Esophagus squamous epithelium (tissue), 5 donors: ENCODE measurements at regions not wholly inside any gene's neighbourhood (a gene's known extent, or its start where the extent isn't known, plus 50 kb on each side); places are given as distances from the start of the nearest gene placed in this dataset.

ENCODE experiments used
- DNase-seq: peaks from one replicate; lab custom pipeline; 2025; lab: John Stamatoyannopoulos, UW
- H3K27ac ChIP-seq, 4 donors: fragments of 200-600 bp; sonication (generic); one replicate each; pipeline ENCODE4 v1.5.1; 2016 to 2019; ENCODE audit warnings: mild to moderate bottlenecking in 1 of 4
- H3K27me3 ChIP-seq, 4 donors: fragments of 200-600 bp; sonication (generic); 1 replicate in 3 of 4; 2 replicates in 1 of 4; pipeline versions ENCODE4 v1.5.1 to v1.6.0; 2017 to 2021; ENCODE audit warnings: antibody characterized with exemption in 1 of 4
- H3K36me3 ChIP-seq, 3 donors: fragments of 200-600 bp; sonication (generic); one replicate each; pipeline ENCODE4 v1.5.1; 2016 to 2019
- H3K4me1 ChIP-seq, 3 donors: fragments of 200-600 bp; sonication (generic); one replicate each; pipeline ENCODE4 v1.5.1; 2017 to 2019
- H3K4me3 ChIP-seq, 4 donors: fragments of 200-600 bp; sonication (generic); 1 replicate in 3 of 4; 2 replicates in 1 of 4; pipeline ENCODE4 v1.5.1; 2016 to 2019; ENCODE audit warnings: mild to moderate bottlenecking in 2 of 4, moderate library complexity in 1 of 4
- H3K9me3 ChIP-seq, 3 donors: fragments of 200-600 bp; sonication (generic); one replicate each; pipeline ENCODE4 v1.5.1; 2016 to 2019
- CTCF ChIP-seq, 6 experiments: fragments of 450-650 bp in 4 of 6; fragments of 200-600 bp in 2 of 6; sonication (generic) in 2 of 6; IDR thresholded peaks; one replicate each; pipeline ENCODE4 v1.5.1; 2016 to 2019; ENCODE audit warnings: antibody characterized with exemption in 6 of 6, mild to moderate bottlenecking in 4 of 6, moderate library complexity in 4 of 6
- POLR2A ChIP-seq, 4 donors: fragments of 450-650 bp; IDR thresholded peaks; one replicate each; pipeline ENCODE4 v1.6.1; 2017; ENCODE audit warnings: antibody characterized with exemption in 4 of 4, mild to moderate bottlenecking in 4 of 4, moderate library complexity in 3 of 4
- WGBS, 2 donors: methylation state at CpG; one replicate each; pipeline ENCODE4 v1.1.5; 2018; 5-methylcytosine and 5-hydroxymethylcytosine counted together
- intact Hi-C: fragments of 100-400 bp; cut with DNase I; formaldehyde crosslinking; loops from one replicate; pipeline ENCODE4 v1.15.0; 2022
- donor health status: DM: yes; HTN: yes; CAD: no.

- TF ChIP-seq POLR2A (IDR thresholded peaks at IDR 0.05) (no peak), CTCF (IDR thresholded peaks at IDR 0.05) (no peak)
- no peak for DNase-seq
- intact Hi-C loops, result no loop called here
- peaks cover 0 to 7% (median 0%) of the 10 kb centered on the region in 3 donors for H3K4me1 ChIP-seq
- H3K4me3 ChIP-seq, result no peak overlapping the region
- H3K9me3 ChIP-seq, result no peaks in the 10 kb centered on the region
- no peaks in the 10 kb centered on the region for H3K27me3 ChIP-seq
- H3K36me3 ChIP-seq, result no peaks in the 10 kb centered on the region
- no peak overlapping the region for H3K27ac ChIP-seq
These were observed 799.6 kb upstream of the HS6ST1 start for GRCh38 chr2:129118296-129118695.

GRCh38 chr2:129129087-129129486 lies 810.4 kb upstream of the HS6ST1 start:
- intact Hi-C loops, result no loop called here
- Histone ChIP-seq H3K9me3 (no peaks in the 10 kb centered on the region), H3K27me3 (no peaks in the 10 kb centered on the region), H3K27ac (peak overlapping the region in 2 of 4 donors; percentile 30 to 49), H3K4me3 (no peak overlapping the region), H3K4me1 (peaks cover 0 to 24% (median 3%) of the 10 kb centered on the region in 3 donors), H3K36me3 (no peaks in the 10 kb centered on the region)
- TF ChIP-seq CTCF (IDR thresholded peaks at IDR 0.05) (no peak), POLR2A (IDR thresholded peaks at IDR 0.05) (no peak)
- no peak for DNase-seq
- WGBS, 2 donors, result 28 to 47% methylated on average over 4 of the region's 4 CpGs

GRCh38 chr2:129133692-129134641 lies 815.3 kb upstream of the HS6ST1 start:
- intact Hi-C loops, result no loop called here
- DNase-seq, result no peak
- Histone ChIP-seq H3K27ac (no peak overlapping the region), H3K4me3 (no peak overlapping the region), H3K36me3 (no peaks in the 10 kb centered on the region), H3K27me3 (no peaks in the 10 kb centered on the region), H3K9me3 (no peaks in the 10 kb centered on the region), H3K4me1 (peaks cover 0 to 18% (median 3%) of the 10 kb centered on the region in 3 donors)
- WGBS, 2 donors, result 85% methylated on average over 7 to 8 of the region's 8 CpGs
- TF ChIP-seq POLR2A (IDR thresholded peaks at IDR 0.05), result no peak
- no peak for TF ChIP-seq CTCF (IDR thresholded peaks at IDR 0.05)

- H3K27me3 ChIP-seq, result no peaks in the 10 kb centered on the region
- WGBS, 2 donors, result 87 to 89% methylated on average over 5 of the region's 5 CpGs
- TF ChIP-seq CTCF (IDR thresholded peaks at IDR 0.05) (no peak), POLR2A (IDR thresholded peaks at IDR 0.05) (no peak)
- no peaks in the 10 kb centered on the region for H3K36me3 ChIP-seq
- peaks cover 0 to 20% (median 5%) of the 10 kb centered on the region in 3 donors for H3K4me1 ChIP-seq
- DNase-seq, result no peak
- intact Hi-C loops, result no loop called here
- no peak overlapping the region for H3K4me3 ChIP-seq
- no peaks in the 10 kb centered on the region for H3K9me3 ChIP-seq
- H3K27ac ChIP-seq, result no peak overlapping the region
These were observed 816.3 kb upstream of the HS6ST1 start for GRCh38 chr2:129135017-129135416.

- H3K9me3 ChIP-seq, result no peaks in the 10 kb centered on the region
- H3K4me1 ChIP-seq, result peaks cover 0 to 27% (median 5%) of the 10 kb centered on the region in 3 donors
- no peak for DNase-seq
- H3K27me3 ChIP-seq, result no peaks in the 10 kb centered on the region
- intact Hi-C loops, result no loop called here
- WGBS, 2 donors, result 29 to 42% methylated on average over 2 of the region's 2 CpGs
- no peak overlapping the region for H3K4me3 ChIP-seq
- peak in 1 of 6 experiments; percentile 16 for TF ChIP-seq CTCF (IDR thresholded peaks at IDR 0.05)
- no peak for TF ChIP-seq POLR2A (IDR thresholded peaks at IDR 0.05)
- H3K36me3 ChIP-seq, result no peaks in the 10 kb centered on the region
- H3K27ac ChIP-seq, result peak overlapping the region in 3 of 4 donors; percentile 32 to 68 (median 60)
These were observed 820.7 kb upstream of the HS6ST1 start for GRCh38 chr2:129139380-129139779.
